Mammary epithelial cell (primary cell): ENCODE measurements at regions not wholly inside any gene's neighbourhood (a gene's known extent, or its start where the extent isn't known, plus 50 kb on each side); places are given as distances from the start of the nearest gene placed in this dataset.

Experiments used
- EZH2 ChIP-seq: IDR thresholded peaks from 2 replicates; pipeline ENCODE4 v1.6.1; 2012; ENCODE audit warnings: low read length, inconsistent platforms, borderline replicate concordance
- TF ChIP-seq, protein P1 (sequence below), 2 donors: IDR thresholded peaks in 1 of 2; conservative IDR thresholded peaks in 1 of 2; 2 replicates each; pipeline ENCODE4 v1.5.1; 2011 to 2012; ENCODE audit warnings: inconsistent platforms in 2 of 2, low read length in 2 of 2, mild to moderate bottlenecking in 2 of 2, control low read depth in 1 of 2, low read depth in 1 of 2; ENCODE audit not compliant: insufficient read depth in 1 of 2; ENCODE audit errors: extremely low read depth in 1 of 2

DNA sequence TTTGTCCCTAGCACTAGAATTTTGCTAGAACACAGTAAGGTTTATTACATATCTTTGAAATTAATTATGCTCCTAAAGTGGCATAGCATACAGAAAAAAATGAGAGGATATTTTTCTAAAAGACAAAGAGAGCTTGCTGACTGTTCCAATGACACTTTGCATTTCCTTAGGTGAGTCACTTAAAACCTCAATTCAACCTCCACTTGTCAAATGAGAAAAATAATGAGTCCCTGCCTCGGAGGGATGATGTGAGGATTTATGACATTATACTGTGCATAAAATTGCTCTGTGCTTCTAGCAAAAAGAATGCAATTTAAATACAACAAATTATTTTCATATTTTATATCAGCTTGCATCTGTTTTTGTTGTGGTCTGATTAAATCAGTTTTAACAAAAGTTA, 1417.0 kb upstream of the ALCAM start:
- TF ChIP-seq, protein P1, sequence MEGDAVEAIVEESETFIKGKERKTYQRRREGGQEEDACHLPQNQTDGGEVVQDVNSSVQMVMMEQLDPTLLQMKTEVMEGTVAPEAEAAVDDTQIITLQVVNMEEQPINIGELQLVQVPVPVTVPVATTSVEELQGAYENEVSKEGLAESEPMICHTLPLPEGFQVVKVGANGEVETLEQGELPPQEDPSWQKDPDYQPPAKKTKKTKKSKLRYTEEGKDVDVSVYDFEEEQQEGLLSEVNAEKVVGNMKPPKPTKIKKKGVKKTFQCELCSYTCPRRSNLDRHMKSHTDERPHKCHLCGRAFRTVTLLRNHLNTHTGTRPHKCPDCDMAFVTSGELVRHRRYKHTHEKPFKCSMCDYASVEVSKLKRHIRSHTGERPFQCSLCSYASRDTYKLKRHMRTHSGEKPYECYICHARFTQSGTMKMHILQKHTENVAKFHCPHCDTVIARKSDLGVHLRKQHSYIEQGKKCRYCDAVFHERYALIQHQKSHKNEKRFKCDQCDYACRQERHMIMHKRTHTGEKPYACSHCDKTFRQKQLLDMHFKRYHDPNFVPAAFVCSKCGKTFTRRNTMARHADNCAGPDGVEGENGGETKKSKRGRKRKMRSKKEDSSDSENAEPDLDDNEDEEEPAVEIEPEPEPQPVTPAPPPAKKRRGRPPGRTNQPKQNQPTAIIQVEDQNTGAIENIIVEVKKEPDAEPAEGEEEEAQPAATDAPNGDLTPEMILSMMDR (conservative IDR thresholded peaks at IDR 0.05 in 1 of 2, IDR thresholded peaks at IDR 0.05 in 1 of 2; ENCODE audit: extremely low read depth in 1 of 2, insufficient read depth in 1 of 2, low read depth in 1 of 2, low read length in 2 of 2), result no peak
- no peak for TF ChIP-seq EZH2
